Astrocyte (in vitro differentiated cells and primary cell): ENCODE measurements at regions not wholly inside any gene's neighbourhood (a gene's known extent, or its start where the extent isn't known, plus 50 kb on each side); places are given as distances from the start of the nearest gene placed in this dataset.

ENCODE experiments used
- DNase-seq: peaks from one replicate; pipeline ENCODE4 v3.0.0-alpha.2; 2010; ENCODE audit warnings: low read depth
- FAIRE-seq: peaks from 2 replicates; lab custom pipeline; 2011; peaks lifted over from hg19 to GRCh38; lab: Jason Lieb, UNC
- H2AFZ ChIP-seq: 2 replicates; pipeline ENCODE4 v1.6.0; 2012; ENCODE audit warnings: low read depth, low read length, inconsistent platforms
- H3K27ac ChIP-seq: 2 replicates; pipeline ENCODE4 v1.5.1; 2011; ENCODE audit warnings: low read depth, low read length, inconsistent platforms
- H3K27me3 ChIP-seq: 2 replicates; pipeline ENCODE4 v1.6.0; 2011; ENCODE audit warnings: low read length, inconsistent platforms; ENCODE audit not compliant: insufficient read depth
- H3K36me3 ChIP-seq: 2 replicates; pipeline ENCODE4 v1.5.1; 2011; ENCODE audit warnings: low read length, inconsistent platforms; ENCODE audit not compliant: insufficient read depth
- H3K4me1 ChIP-seq: 2 replicates; pipeline ENCODE4 v1.5.1; 2011; ENCODE audit warnings: low read length, inconsistent platforms; ENCODE audit not compliant: insufficient read depth
- H3K4me2 ChIP-seq: 2 replicates; pipeline ENCODE4 v1.6.0; 2012; ENCODE audit warnings: low read length, inconsistent platforms
- H3K4me3 ChIP-seq: 2 replicates; pipeline ENCODE4 v1.5.1; 2011; ENCODE audit warnings: low read depth, mild to moderate bottlenecking, low read length, inconsistent platforms; ENCODE audit not compliant: insufficient read depth
- H3K79me2 ChIP-seq: 2 replicates; pipeline ENCODE4 v1.6.0; 2012; ENCODE audit warnings: mild to moderate bottlenecking, low read length, inconsistent platforms; ENCODE audit not compliant: insufficient read depth
- H3K9ac ChIP-seq: 2 replicates; pipeline ENCODE4 v1.6.0; 2012; ENCODE audit warnings: mild to moderate bottlenecking, low read length, inconsistent platforms
- H3K9me3 ChIP-seq: 2 replicates; pipeline ENCODE4 v1.5.1; 2012; ENCODE audit warnings: low read depth, mild to moderate bottlenecking, low read length, inconsistent platforms; ENCODE audit not compliant: insufficient read depth
- H4K20me1 ChIP-seq: 2 replicates; pipeline ENCODE4 v1.6.0; 2012; ENCODE audit warnings: low read length, inconsistent platforms; ENCODE audit not compliant: insufficient read depth
- H3K27ac Mint-ChIP-seq: one replicate; pipeline ENCODE4 v1.8.0; 2021; ENCODE audit warnings: mild to moderate bottlenecking, mixed read lengths; ENCODE audit not compliant: unreplicated experiment
- H3K27me3 Mint-ChIP-seq: one replicate; pipeline ENCODE4 v1.8.0; 2021; ENCODE audit warnings: low read depth, mixed read lengths; ENCODE audit not compliant: unreplicated experiment
- H3K36me3 Mint-ChIP-seq: one replicate; pipeline ENCODE4 v1.8.0; 2021; ENCODE audit warnings: low read depth, mixed read lengths; ENCODE audit not compliant: unreplicated experiment
- H3K4me1 Mint-ChIP-seq: one replicate; pipeline ENCODE4 v1.8.0; 2021; ENCODE audit warnings: low read depth, mixed read lengths; ENCODE audit not compliant: unreplicated experiment
- H3K4me3 Mint-ChIP-seq: one replicate; pipeline ENCODE4 v1.8.0; 2021; ENCODE audit warnings: mild to moderate bottlenecking, moderate library complexity, mixed read lengths; ENCODE audit not compliant: unreplicated experiment
- H3K9me3 Mint-ChIP-seq: one replicate; pipeline ENCODE4 v1.8.0; 2021; ENCODE audit warnings: mild to moderate bottlenecking, mixed read lengths; ENCODE audit not compliant: unreplicated experiment
- EZH2 ChIP-seq: IDR thresholded peaks from 2 replicates; pipeline ENCODE4 v1.6.1; 2012; ENCODE audit warnings: mild to moderate bottlenecking, low read length, inconsistent platforms; ENCODE audit not compliant: insufficient read depth
- TF ChIP-seq, protein P1 (sequence below): IDR thresholded peaks from 2 replicates; pipeline ENCODE4 v1.5.1; 2011; ENCODE audit warnings: low read depth, mild to moderate bottlenecking, inconsistent platforms, low read length, moderate library complexity; ENCODE audit not compliant: insufficient read depth

DNA sequence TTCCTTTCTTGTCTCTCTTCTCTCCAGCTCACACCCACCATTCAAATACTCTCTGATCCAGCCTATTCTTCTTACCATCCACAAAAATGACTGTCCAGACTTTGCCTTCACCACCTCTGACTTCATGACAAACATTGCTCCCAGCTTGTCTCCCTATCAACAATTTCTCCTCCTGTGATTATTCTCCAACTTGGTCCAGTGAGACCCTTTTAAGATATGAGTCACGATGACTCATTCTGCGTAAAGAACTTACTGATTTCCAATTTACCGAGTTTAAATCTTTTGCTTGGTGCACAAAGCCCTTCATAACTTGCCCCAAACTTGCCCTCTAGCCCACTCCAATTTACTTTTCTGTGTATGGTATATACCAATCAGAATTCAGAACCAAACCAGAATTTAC lies 833.2 kb downstream of the MAFB start:
- no peaks in the 10 kb centered on the region for H3K79me2 ChIP-seq
- no peak overlapping the region for H3K4me3 ChIP-seq
- peak overlapping the region; percentile 51 for H3K4me2 ChIP-seq
- H3K9me3 Mint-ChIP-seq: no peaks in the 10 kb centered on the region
- H3K4me1 Mint-ChIP-seq: peaks cover 51% of the 10 kb centered on the region
- H3K4me3 Mint-ChIP-seq: no peak overlapping the region
- TF ChIP-seq, protein P1, sequence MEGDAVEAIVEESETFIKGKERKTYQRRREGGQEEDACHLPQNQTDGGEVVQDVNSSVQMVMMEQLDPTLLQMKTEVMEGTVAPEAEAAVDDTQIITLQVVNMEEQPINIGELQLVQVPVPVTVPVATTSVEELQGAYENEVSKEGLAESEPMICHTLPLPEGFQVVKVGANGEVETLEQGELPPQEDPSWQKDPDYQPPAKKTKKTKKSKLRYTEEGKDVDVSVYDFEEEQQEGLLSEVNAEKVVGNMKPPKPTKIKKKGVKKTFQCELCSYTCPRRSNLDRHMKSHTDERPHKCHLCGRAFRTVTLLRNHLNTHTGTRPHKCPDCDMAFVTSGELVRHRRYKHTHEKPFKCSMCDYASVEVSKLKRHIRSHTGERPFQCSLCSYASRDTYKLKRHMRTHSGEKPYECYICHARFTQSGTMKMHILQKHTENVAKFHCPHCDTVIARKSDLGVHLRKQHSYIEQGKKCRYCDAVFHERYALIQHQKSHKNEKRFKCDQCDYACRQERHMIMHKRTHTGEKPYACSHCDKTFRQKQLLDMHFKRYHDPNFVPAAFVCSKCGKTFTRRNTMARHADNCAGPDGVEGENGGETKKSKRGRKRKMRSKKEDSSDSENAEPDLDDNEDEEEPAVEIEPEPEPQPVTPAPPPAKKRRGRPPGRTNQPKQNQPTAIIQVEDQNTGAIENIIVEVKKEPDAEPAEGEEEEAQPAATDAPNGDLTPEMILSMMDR: no peak
- TF ChIP-seq EZH2: no peak
- DNase-seq: peak; percentile 79
- peak overlapping the region; percentile 1 for H3K27ac Mint-ChIP-seq
- H3K27me3 Mint-ChIP-seq: no peaks in the 10 kb centered on the region
- no peak overlapping the region for H2AFZ ChIP-seq
- H3K9ac ChIP-seq: no peak overlapping the region
- no peaks in the 10 kb centered on the region for H3K36me3 ChIP-seq
- peaks cover 49% of the 10 kb centered on the region for H3K4me1 ChIP-seq
- no peaks in the 10 kb centered on the region for H3K27me3 ChIP-seq
- FAIRE-seq: no peak
- H3K9me3 ChIP-seq: no peaks in the 10 kb centered on the region
- no peaks in the 10 kb centered on the region for H3K36me3 Mint-ChIP-seq
- no peaks in the 10 kb centered on the region for H4K20me1 ChIP-seq
- H3K27ac ChIP-seq: peak overlapping the region; percentile 34

DNA sequence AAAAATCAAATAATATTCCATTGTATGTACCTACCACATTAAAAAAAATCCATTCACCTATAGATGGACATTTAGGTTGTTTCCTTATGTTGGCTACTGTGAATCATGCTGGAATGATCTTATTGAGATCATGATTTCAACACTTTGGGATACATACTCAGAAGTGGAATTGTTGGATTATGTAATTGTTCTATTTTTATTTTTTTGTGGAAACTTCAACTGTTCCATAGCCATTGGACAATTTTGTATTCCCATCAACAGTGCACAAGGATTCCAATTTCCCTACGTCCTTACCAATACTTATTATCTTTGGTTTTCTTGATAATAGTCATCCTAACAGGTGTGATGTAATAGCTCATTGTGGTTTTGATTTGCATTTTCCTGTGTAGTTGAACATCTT lies 834.0 kb downstream of the MAFB start:
- no peak overlapping the region for H2AFZ ChIP-seq
- no peaks in the 10 kb centered on the region for H3K79me2 ChIP-seq
- peak overlapping the region; percentile 51 for H3K4me2 ChIP-seq
- Mint-ChIP-seq H3K9me3 (no peaks in the 10 kb centered on the region), H3K36me3 (no peaks in the 10 kb centered on the region), H3K27me3 (no peaks in the 10 kb centered on the region), H3K4me3 (no peak overlapping the region), H3K27ac (no peak overlapping the region), H3K4me1 (peaks cover 51% of the 10 kb centered on the region)
- H3K9ac ChIP-seq: no peak overlapping the region
- H3K36me3 ChIP-seq: no peaks in the 10 kb centered on the region
- FAIRE-seq: no peak
- H3K4me3 ChIP-seq: no peak overlapping the region
- no peak overlapping the region for H3K27ac ChIP-seq
- DNase-seq: peak; percentile 72
- no peaks in the 10 kb centered on the region for H4K20me1 ChIP-seq
- peaks cover 56% of the 10 kb centered on the region for H3K4me1 ChIP-seq
- H3K27me3 ChIP-seq: no peaks in the 10 kb centered on the region
- TF ChIP-seq, protein P1: no peak
- TF ChIP-seq EZH2: no peak
- no peaks in the 10 kb centered on the region for H3K9me3 ChIP-seq

DNA sequence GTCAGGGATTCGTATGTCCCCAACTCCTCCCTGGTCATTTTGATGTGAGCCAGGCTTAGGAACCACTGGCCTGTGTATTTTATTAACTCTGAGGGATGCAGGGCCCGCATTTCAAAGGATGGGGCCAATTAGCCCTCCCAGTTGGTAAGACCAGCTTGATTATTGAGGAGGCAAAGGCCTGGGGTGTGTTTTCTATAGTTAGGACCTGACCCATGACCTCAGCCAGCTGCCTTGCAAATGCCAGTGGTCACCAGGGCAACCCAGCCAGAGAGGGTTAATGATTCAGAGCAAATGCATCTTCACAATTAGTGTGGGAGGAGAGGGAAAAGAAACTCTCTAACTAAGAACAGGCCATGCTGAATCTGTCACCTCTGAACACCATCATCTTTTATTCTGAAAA lies 835.4 kb downstream of the MAFB start:
- Histone ChIP-seq H3K79me2 (no peaks in the 10 kb centered on the region), H3K4me2 (peak overlapping the region; percentile 69), H3K27ac (peak overlapping the region; percentile 49), H4K20me1 (no peaks in the 10 kb centered on the region), H3K36me3 (no peaks in the 10 kb centered on the region), H3K4me3 (no peak overlapping the region), H3K4me1 (peaks cover 65% of the 10 kb centered on the region), H3K9ac (peak overlapping the region; percentile 10), H2AFZ (peak overlapping the region; percentile 32), H3K9me3 (no peaks in the 10 kb centered on the region), H3K27me3 (no peaks in the 10 kb centered on the region)
- FAIRE-seq (peak; percentile 55), DNase-seq (peak; percentile 89)
- Mint-ChIP-seq H3K27me3 (no peaks in the 10 kb centered on the region), H3K27ac (peak overlapping the region; percentile 83), H3K36me3 (no peaks in the 10 kb centered on the region), H3K4me1 (peaks cover 51% of the 10 kb centered on the region), H3K4me3 (no peak overlapping the region), H3K9me3 (no peaks in the 10 kb centered on the region)
- TF ChIP-seq, protein P1: no peak
- no peak for TF ChIP-seq EZH2
